Cardiac fibroblast (primary cell): ENCODE measurements at regions not wholly inside any gene's neighbourhood (a gene's known extent, or its start where the extent isn't known, plus 50 kb on each side); places are given as distances from the start of the nearest gene placed in this dataset.

Experiments used
- DNase-seq, 2 donors: peaks; one replicate each; pipeline versions ENCODE4 v3.0.0 to v3.0.0-alpha.2; 2010; ENCODE audit warnings: low read depth in 2 of 2
- H3K4me3 ChIP-seq, 2 donors: replicated peaks in 1 of 2; 1 replicate in 1 of 2; 2 replicates in 1 of 2; pipeline ENCODE4 v1.5.1; 2011; ENCODE audit warnings: low read depth in 2 of 2, low read length in 2 of 2, mild to moderate bottlenecking in 2 of 2, moderate library complexity in 1 of 2
- TF ChIP-seq, protein P1 (sequence below): IDR thresholded peaks from one replicate; pipeline ENCODE4 v1.5.1; 2011; ENCODE audit warnings: low read depth, mild to moderate bottlenecking, low read length, inconsistent platforms

DNA sequence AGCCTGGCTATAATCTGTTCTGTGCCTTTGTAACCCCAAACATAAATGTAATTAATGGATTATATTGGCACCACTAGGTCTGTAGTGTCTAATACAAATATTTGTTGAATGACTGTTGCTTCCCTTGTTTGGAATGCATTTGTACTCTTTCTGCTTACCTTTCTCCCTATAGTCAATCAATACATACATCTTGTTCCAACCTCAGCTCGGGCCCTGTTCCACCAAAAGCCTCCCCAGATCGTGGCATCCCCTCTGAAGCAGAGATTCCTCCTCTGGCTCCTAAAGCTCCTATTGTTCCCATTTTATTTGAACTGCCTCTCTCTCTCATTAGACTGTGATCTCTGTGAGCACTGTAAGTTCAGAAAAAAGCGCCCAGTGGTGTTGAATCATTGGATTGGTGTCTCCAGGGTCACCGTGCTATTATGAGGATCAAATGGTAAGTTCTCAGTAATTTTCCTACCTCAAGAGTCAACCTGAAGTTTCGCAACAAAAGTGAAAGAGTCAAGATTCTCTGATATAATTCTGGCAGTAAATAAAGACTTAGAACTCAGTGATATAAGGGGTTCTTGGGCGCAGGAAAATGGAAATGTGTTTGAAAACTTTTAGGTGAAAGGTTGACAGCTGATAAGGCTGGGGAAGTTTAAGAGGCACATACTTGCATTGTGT lies 151.5 kb downstream of the KLF5 start:
- H3K4me3 ChIP-seq, result no peak overlapping the region
- TF ChIP-seq, protein P1, sequence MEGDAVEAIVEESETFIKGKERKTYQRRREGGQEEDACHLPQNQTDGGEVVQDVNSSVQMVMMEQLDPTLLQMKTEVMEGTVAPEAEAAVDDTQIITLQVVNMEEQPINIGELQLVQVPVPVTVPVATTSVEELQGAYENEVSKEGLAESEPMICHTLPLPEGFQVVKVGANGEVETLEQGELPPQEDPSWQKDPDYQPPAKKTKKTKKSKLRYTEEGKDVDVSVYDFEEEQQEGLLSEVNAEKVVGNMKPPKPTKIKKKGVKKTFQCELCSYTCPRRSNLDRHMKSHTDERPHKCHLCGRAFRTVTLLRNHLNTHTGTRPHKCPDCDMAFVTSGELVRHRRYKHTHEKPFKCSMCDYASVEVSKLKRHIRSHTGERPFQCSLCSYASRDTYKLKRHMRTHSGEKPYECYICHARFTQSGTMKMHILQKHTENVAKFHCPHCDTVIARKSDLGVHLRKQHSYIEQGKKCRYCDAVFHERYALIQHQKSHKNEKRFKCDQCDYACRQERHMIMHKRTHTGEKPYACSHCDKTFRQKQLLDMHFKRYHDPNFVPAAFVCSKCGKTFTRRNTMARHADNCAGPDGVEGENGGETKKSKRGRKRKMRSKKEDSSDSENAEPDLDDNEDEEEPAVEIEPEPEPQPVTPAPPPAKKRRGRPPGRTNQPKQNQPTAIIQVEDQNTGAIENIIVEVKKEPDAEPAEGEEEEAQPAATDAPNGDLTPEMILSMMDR, result no peak
- no peak for DNase-seq

- DNase-seq, result no peak
- TF ChIP-seq, protein P1, result no peak
- H3K4me3 ChIP-seq, result no peak overlapping the region
These were observed 146.1 kb downstream of the KLF5 start for GRCh38 chr13:73204952-73205351.

DNA sequence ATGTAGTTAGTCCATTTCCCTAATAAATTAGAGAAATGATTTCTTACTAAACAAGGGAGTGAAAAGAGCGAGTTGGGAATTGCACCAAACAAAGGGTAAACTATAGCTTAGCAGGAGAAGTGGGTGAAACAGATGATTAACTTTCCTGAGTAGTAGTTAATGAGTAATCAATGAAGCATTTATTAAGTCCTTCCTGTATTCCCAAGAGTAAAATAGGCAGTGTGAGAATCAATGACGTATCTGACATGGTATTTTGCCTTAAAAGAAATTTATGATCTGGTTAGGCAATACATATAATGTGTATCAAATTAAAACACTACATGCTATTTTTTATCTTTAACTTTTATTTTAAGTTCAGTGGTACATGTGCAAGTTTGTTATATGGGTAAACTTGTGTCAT lies 142.8 kb downstream of the KLF5 start:
- H3K4me3 ChIP-seq, result no peak overlapping the region
- TF ChIP-seq, protein P1, result no peak
- DNase-seq, result no peak

DNA sequence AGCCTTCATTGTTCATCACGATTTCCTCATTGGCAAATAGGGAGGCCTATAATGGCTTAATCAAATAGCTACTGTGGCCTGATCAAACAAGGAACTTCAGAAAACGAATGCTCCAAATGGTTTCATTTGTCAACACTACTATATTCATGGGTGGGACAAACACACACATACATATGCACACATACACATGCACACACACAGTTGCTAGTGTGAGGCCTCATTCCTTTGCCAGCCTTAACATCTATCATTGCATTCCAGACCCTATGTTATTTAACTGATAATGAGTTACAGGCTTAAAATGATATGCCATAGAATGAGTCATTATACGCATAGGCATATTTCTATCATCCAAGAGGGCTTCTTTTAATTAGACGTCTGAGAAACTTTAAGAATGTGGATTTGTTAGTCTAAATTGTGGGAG lies 140.2 kb downstream of the KLF5 start:
- no peak for DNase-seq
- TF ChIP-seq, protein P1, result no peak
- H3K4me3 ChIP-seq, result no peak overlapping the region

DNA sequence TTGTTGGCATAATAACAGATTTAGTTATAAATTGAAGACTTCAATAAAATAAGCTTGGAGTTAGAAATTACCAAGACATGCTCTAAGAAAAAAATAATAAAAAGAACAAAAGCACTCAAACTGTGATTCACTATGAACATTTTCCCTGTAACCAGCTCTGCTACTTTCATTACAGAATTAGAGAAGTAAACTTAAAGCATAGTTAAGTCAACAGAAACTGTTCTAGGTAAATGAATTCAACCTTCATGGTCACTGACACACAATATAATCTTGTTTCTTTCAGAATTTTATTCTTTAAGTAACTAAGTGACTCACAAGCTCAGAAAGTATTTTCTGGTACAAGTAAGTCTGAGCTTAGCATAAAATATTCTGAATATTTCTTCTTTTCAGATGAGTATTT lies 136.3 kb downstream of the KLF5 start:
- H3K4me3 ChIP-seq, result no peak overlapping the region
- DNase-seq, result no peak
- TF ChIP-seq, protein P1, result no peak

DNA sequence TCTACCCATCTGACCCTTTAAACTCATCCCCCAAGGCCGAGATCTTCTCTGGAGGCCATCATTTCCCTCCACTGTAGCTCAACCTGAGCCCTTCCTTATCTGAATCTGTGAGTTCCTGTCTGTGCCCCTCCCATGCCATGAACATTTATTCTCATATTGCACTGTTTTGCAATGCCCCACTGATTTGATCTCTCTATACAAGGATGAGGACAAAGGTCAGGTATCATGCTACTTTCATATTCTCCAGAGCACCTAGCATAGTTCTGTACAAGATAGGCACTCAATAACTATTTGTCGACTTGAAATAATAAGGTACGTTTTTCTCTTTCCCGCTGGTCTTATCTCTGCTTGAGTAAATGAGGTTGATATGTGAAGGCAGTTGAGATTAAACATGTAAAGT lies 135.5 kb downstream of the KLF5 start:
- TF ChIP-seq, protein P1, result no peak
- DNase-seq, result no peak
- H3K4me3 ChIP-seq, result no peak overlapping the region

DNA sequence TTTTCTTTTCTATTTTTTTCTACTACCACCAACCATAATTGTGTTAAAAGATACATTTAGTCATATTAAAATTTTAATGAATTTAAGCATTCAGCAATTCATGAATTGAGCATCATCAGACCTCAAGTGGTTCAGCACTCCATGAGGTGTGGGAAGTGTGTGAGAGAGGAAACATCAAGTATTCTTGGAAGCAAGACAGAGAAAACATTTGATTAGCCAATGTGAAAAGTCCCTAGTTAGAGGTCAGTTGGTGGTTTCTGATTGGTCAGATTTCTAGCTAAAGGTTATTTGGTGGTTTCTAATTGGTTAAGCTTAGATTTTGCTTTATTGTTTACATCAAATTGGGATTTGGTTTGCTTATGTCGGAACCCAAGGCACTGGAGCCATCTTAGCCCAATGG lies 134.7 kb downstream of the KLF5 start:
- no peak for DNase-seq
- no peak overlapping the region for H3K4me3 ChIP-seq
- TF ChIP-seq, protein P1, result no peak
